Spleen (tissue), 7 donors: ENCODE measurements at regions not wholly inside any gene's neighbourhood (a gene's known extent, or its start where the extent isn't known, plus 50 kb on each side); places are given as distances from the start of the nearest gene placed in this dataset.

Experiments
- CTCF ChIP-seq, 11 experiments: fragments of 200-600 bp in 7 of 11; fragments of 450-650 bp in 4 of 11; sonication (generic) in 4 of 11; IDR thresholded peaks in 8 of 11; conservative IDR thresholded peaks in 3 of 11; 1 replicate in 7 of 11; 2 replicates in 4 of 11; pipeline versions ENCODE4 v1.4.0 to v1.8.0; 2016 to 2021; ENCODE audit warnings: antibody characterized with exemption in 11 of 11, inconsistent platforms in 4 of 11, mild to moderate bottlenecking in 1 of 11
- POLR2A ChIP-seq, 3 donors: fragments of 450-650 bp; IDR thresholded peaks; one replicate each; pipeline ENCODE4 v1.5.1; 2017; ENCODE audit warnings: antibody characterized with exemption in 3 of 3, mild to moderate bottlenecking in 1 of 3
- POLR2AphosphoS5 ChIP-seq, 3 donors: sonication (generic); formaldehyde crosslinking; IDR thresholded peaks; one replicate each; pipeline ENCODE4 v1.5.1; 2017; ENCODE audit warnings: antibody characterized with exemption in 3 of 3
- donor health status: DM: no; HTN: no; CAD: no; lungs with moderate emphysema.
- donor health status: DM: no; HTN: no; CAD: no.
- donor health status: DM: no; HTN: no; CAD: no.

- TF ChIP-seq CTCF (IDR thresholded peaks at IDR 0.05 in 8 of 11, conservative IDR thresholded peaks at IDR 0.05 in 3 of 11) (no peak), POLR2AphosphoS5 (IDR thresholded peaks at IDR 0.05) (no peak), POLR2A (IDR thresholded peaks at IDR 0.05) (no peak)
These were observed 200.9 kb upstream of the SOX9 start for GRCh38 chr17:71919896-71920295.
